ENCODE measurements at regions not wholly inside any gene's neighbourhood (a gene's known extent, or its start where the extent isn't known, plus 50 kb on each side); places are given as distances from the start of the nearest gene placed in this dataset.
"Not testable (repeated sequence)": the region's sequence is repeated elsewhere in the genome, so short reads cannot be mapped to it uniquely, and the experiment has no call there.

GRCh38 chr14:97143456-97143855 lies 346.3 kb downstream of the VRK1 start:
- DNase-seq (ENCODE audit: low spot score) = no peak

GRCh38 chr14:97148021-97148420 lies 350.8 kb downstream of the VRK1 start:
- not testable (repeated sequence) for DNase-seq (ENCODE audit: low spot score)

GRCh38 chr14:97149775-97150174 lies 352.6 kb downstream of the VRK1 start:
- DNase-seq (ENCODE audit: low spot score) = no peak

- no peak for DNase-seq (ENCODE audit: low spot score)
These were observed 356.3 kb downstream of the VRK1 start for GRCh38 chr14:97153527-97153926.

- DNase-seq (ENCODE audit: low spot score) = no peak
These were observed 358.1 kb downstream of the VRK1 start for GRCh38 chr14:97155320-97155719.

- no peak for DNase-seq (ENCODE audit: low spot score)
These were observed 358.6 kb downstream of the VRK1 start for GRCh38 chr14:97155814-97156213.

GRCh38 chr14:97156705-97157104 lies 359.5 kb downstream of the VRK1 start:
- no peak for DNase-seq (ENCODE audit: low spot score)

- DNase-seq (ENCODE audit: low spot score) = no peak
These were observed 360.9 kb downstream of the VRK1 start for GRCh38 chr14:97158102-97158501.

GRCh38 chr14:97159124-97159523 lies 361.9 kb downstream of the VRK1 start:
- no peak for DNase-seq (ENCODE audit: low spot score)

- DNase-seq (ENCODE audit: low spot score) = no peak
These were observed 365.4 kb downstream of the VRK1 start for GRCh38 chr14:97162621-97163020.

- no peak for DNase-seq (ENCODE audit: low spot score)
These were observed 366.8 kb downstream of the VRK1 start for GRCh38 chr14:97164021-97164420.

- no peak for DNase-seq (ENCODE audit: low spot score)
These were observed 369.3 kb downstream of the VRK1 start for GRCh38 chr14:97166497-97166896.

GRCh38 chr14:97167577-97167976 lies 370.4 kb downstream of the VRK1 start:
- not testable (repeated sequence) for DNase-seq (ENCODE audit: low spot score)

- DNase-seq (ENCODE audit: low spot score) = no peak
These were observed 375.5 kb downstream of the VRK1 start for GRCh38 chr14:97172644-97173043.

GRCh38 chr14:97177016-97177415 lies 379.8 kb downstream of the VRK1 start:
- no peak for DNase-seq (ENCODE audit: low spot score)

- no peak for DNase-seq (ENCODE audit: low spot score)
These were observed 380.5 kb downstream of the VRK1 start for GRCh38 chr14:97177635-97178034.

- no peak for DNase-seq (ENCODE audit: low spot score)
These were observed 381.6 kb downstream of the VRK1 start for GRCh38 chr14:97178781-97179180.

- DNase-seq (ENCODE audit: low spot score) = no peak
These were observed 382.4 kb downstream of the VRK1 start for GRCh38 chr14:97179573-97179972.

- no peak for DNase-seq (ENCODE audit: low spot score)
These were observed 383.4 kb downstream of the VRK1 start for GRCh38 chr14:97180304-97181200.

GRCh38 chr14:97185186-97185585 lies 388.0 kb downstream of the VRK1 start:
- no peak for DNase-seq (ENCODE audit: low spot score)

GRCh38 chr14:97187916-97188315 lies 390.7 kb downstream of the VRK1 start:
- no peak for DNase-seq (ENCODE audit: low spot score)

GRCh38 chr14:97196336-97196735 lies 399.2 kb downstream of the VRK1 start:
- no peak for DNase-seq (ENCODE audit: low spot score)

- no peak for DNase-seq (ENCODE audit: low spot score)
These were observed 401.6 kb downstream of the VRK1 start for GRCh38 chr14:97198813-97199212.

GRCh38 chr14:97200245-97200644 lies 403.1 kb downstream of the VRK1 start:
- no peak for DNase-seq (ENCODE audit: low spot score)

All from left forelimb (tissue), 1 donor.